Ovary (tissue), 3 donors: ENCODE measurements at regions not wholly inside any gene's neighbourhood (a gene's known extent, or its start where the extent isn't known, plus 50 kb on each side); places are given as distances from the start of the nearest gene placed in this dataset.

Source experiments
- CTCF ChIP-seq, 3 donors: fragments of 450-650 bp in 2 of 3; fragments of 200-600 bp in 1 of 3; IDR thresholded peaks; one replicate each; pipeline versions ENCODE4 v1.5.1 to v1.8.0; 2016 to 2022; ENCODE audit warnings: antibody characterized with exemption in 3 of 3, mild to moderate bottlenecking in 1 of 3
- POLR2A ChIP-seq: fragments of 450-650 bp; IDR thresholded peaks from one replicate; pipeline ENCODE4 v1.6.1; 2017; ENCODE audit warnings: antibody characterized with exemption, mild to moderate bottlenecking, moderate library complexity
- donor health status: DM: no; HTN: no; CAD: no.

- TF ChIP-seq CTCF (IDR thresholded peaks at IDR 0.05) (no peak), POLR2A (no peak)
Measured at GRCh38 chr1:187433598-187433997, 604.8 kb downstream of the PLA2G4A start.
